GM18519 (cell line): ENCODE measurements at regions not wholly inside any gene's neighbourhood (a gene's known extent, or its start where the extent isn't known, plus 50 kb on each side); places are given as distances from the start of the nearest gene placed in this dataset.
"Not testable (repeated sequence)": the region's sequence is repeated elsewhere in the genome, so short reads cannot be mapped to it uniquely, and the experiment has no call there.

Experiments used
- ATAC-seq: cut with Tn5 transposase; IDR thresholded peaks from one replicate; pipeline ENCODE4 v1.9.1; 2021; ENCODE audit warnings: mild to moderate bottlenecking, moderate library complexity; ENCODE audit not compliant: unreplicated experiment, low FRiP score

- no peak for ATAC-seq
These were observed 685.1 kb downstream of the METTL15 start for GRCh38 chr11:28793282-28793738.

- ATAC-seq, result no peak
These were observed 684.7 kb downstream of the METTL15 start for GRCh38 chr11:28792856-28793255.

GRCh38 chr11:28787897-28788296, 679.7 kb downstream of the METTL15 start:
- not testable (repeated sequence) for ATAC-seq

- ATAC-seq, result no peak
These were observed 668.9 kb downstream of the METTL15 start for GRCh38 chr11:28777126-28777525.

- no peak for ATAC-seq
These were observed 665.4 kb downstream of the METTL15 start for GRCh38 chr11:28773606-28774005.

- no peak for ATAC-seq
These were observed 662.6 kb downstream of the METTL15 start for GRCh38 chr11:28770806-28771205.

GRCh38 chr11:28767574-28767973, 659.4 kb downstream of the METTL15 start:
- ATAC-seq, result no peak

- no peak for ATAC-seq
These were observed 655.7 kb downstream of the METTL15 start for GRCh38 chr11:28763876-28764275.

GRCh38 chr11:28763151-28763550, 655.0 kb downstream of the METTL15 start:
- no peak for ATAC-seq

- ATAC-seq, result no peak
These were observed 652.6 kb downstream of the METTL15 start for GRCh38 chr11:28760676-28761390.

GRCh38 chr11:28759311-28759710, 651.1 kb downstream of the METTL15 start:
- no peak for ATAC-seq

- ATAC-seq, result no peak
These were observed 649.7 kb downstream of the METTL15 start for GRCh38 chr11:28757725-28758515.

GRCh38 chr11:28756977-28757376, 648.8 kb downstream of the METTL15 start:
- ATAC-seq, result no peak

- ATAC-seq, result no peak
These were observed 634.9 kb downstream of the METTL15 start for GRCh38 chr11:28743061-28743550.

GRCh38 chr11:28739489-28740280, 631.5 kb downstream of the METTL15 start:
- no peak for ATAC-seq

- ATAC-seq, result no peak
These were observed 630.4 kb downstream of the METTL15 start for GRCh38 chr11:28738549-28738948.

GRCh38 chr11:28736256-28736655, 628.1 kb downstream of the METTL15 start:
- ATAC-seq, result no peak

- ATAC-seq, result no peak
These were observed 627.3 kb downstream of the METTL15 start for GRCh38 chr11:28735511-28735910.

- ATAC-seq, result no peak
These were observed 622.7 kb downstream of the METTL15 start for GRCh38 chr11:28730889-28731288.

GRCh38 chr11:28730336-28730735, 622.1 kb downstream of the METTL15 start:
- ATAC-seq, result no peak

GRCh38 chr11:28729339-28729738, 621.2 kb downstream of the METTL15 start:
- no peak for ATAC-seq
